ENCODE measurements at regions not wholly inside any gene's neighbourhood (a gene's known extent, or its start where the extent isn't known, plus 50 kb on each side); places are given as distances from the start of the nearest gene placed in this dataset.
"Not testable (repeated sequence)": the region's sequence is repeated elsewhere in the genome, so short reads cannot be mapped to it uniquely, and the experiment has no call there.

GRCh38 chr10:47166808-47167581 lies 133.0 kb upstream of the GDF10 start:
- not testable (repeated sequence) for TF ChIP-seq CTCF (conservative IDR thresholded peaks at IDR 0.05; ENCODE audit: low read depth, low read length); EZH2 (IDR thresholded peaks at IDR 0.05; ENCODE audit: low read length, unreplicated experiment); EZH2phosphoT487 (IDR thresholded peaks at IDR 0.05; ENCODE audit: borderline replicate concordance, low read length)
